H1 (cell line): ENCODE measurements at regions not wholly inside any gene's neighbourhood (a gene's known extent, or its start where the extent isn't known, plus 50 kb on each side); places are given as distances from the start of the nearest gene placed in this dataset.

ENCODE experiments used
- BCL11A ChIP-seq, 2 experiments: IDR thresholded peaks; one replicate each; pipeline ENCODE4 v1.6.1; 2011; ENCODE audit warnings: low read depth in 2 of 2, low read length in 2 of 2, mild to moderate bottlenecking in 2 of 2
- CTCF ChIP-seq, 3 experiments: IDR thresholded peaks; 1 replicate in 2 of 3; 2 replicates in 1 of 3; pipeline versions ENCODE4 v1.5.1 to v1.6.1; 2011; ENCODE audit warnings: low read length in 3 of 3, mild to moderate bottlenecking in 3 of 3, inconsistent platforms in 2 of 3, low read depth in 1 of 3, moderate library complexity in 1 of 3; ENCODE audit not compliant: insufficient read depth in 1 of 3; ENCODE audit errors: control extremely low read depth in 1 of 3
- E2F6 ChIP-seq: IDR thresholded peaks from 2 replicates; pipeline ENCODE4 v1.6.1; 2012; ENCODE audit warnings: inconsistent platforms
- EGR1 ChIP-seq: IDR thresholded peaks from 2 replicates; pipeline ENCODE4 v1.6.1; 2011; ENCODE audit warnings: low read depth, low read length, borderline replicate concordance
- EZH2 ChIP-seq: fragments of 200-600 bp; sonication (generic); IDR thresholded peaks from 2 replicates; pipeline ENCODE4 v1.7.1; 2012; ENCODE audit warnings: low read depth, mild to moderate bottlenecking, moderate library complexity, low read length, inconsistent platforms; ENCODE audit not compliant: severe bottlenecking
- GABPA ChIP-seq: IDR thresholded peaks from 2 replicates; pipeline ENCODE4 v1.6.1; 2011; ENCODE audit warnings: mild to moderate bottlenecking, low read length, moderate library complexity, borderline replicate concordance; ENCODE audit not compliant: insufficient read depth
- MAX ChIP-seq: IDR thresholded peaks from 2 replicates; pipeline ENCODE4 v1.6.1; 2012; ENCODE audit warnings: inconsistent platforms
- POLR2A ChIP-seq, 2 experiments: IDR thresholded peaks; 1 replicate in 1 of 2; 2 replicates in 1 of 2; pipeline ENCODE4 v1.6.1; 2011; ENCODE audit warnings: low read depth in 2 of 2, low read length in 2 of 2, mild to moderate bottlenecking in 2 of 2; ENCODE audit errors: control extremely low read depth in 1 of 2
- SP1 ChIP-seq: IDR thresholded peaks from 2 replicates; pipeline ENCODE4 v1.6.1; 2011; ENCODE audit warnings: low read depth, low read length
- TAF7 ChIP-seq: optimal IDR thresholded peaks from 2 replicates; pipeline ENCODE3; 2011; ENCODE audit warnings: low read depth, mild to moderate bottlenecking, inconsistent platforms, low read length, moderate library complexity, borderline replicate concordance
- YY1 ChIP-seq: IDR thresholded peaks from 2 replicates; pipeline ENCODE4 v1.6.1; 2011; ENCODE audit warnings: low read depth, mild to moderate bottlenecking, low read length

GRCh38 chr10:4623757-4624420 is 202.1 kb upstream of the AKR1E2 start:
- TF ChIP-seq CTCF (IDR thresholded peaks at IDR 0.05; ENCODE audit: control extremely low read depth in 1 of 3, insufficient read depth in 1 of 3, low read depth in 1 of 3, low read length in 3 of 3) (no peak), MAX (no peak), EZH2 (no peak), POLR2A (IDR thresholded peaks at IDR 0.05; ENCODE audit: control extremely low read depth in 1 of 2, low read depth in 2 of 2, low read length in 2 of 2) (no peak), BCL11A (IDR thresholded peaks at IDR 0.05; ENCODE audit: low read depth in 2 of 2, low read length in 2 of 2) (no peak), TAF7 (no peak), SP1 (no peak), GABPA (no peak), YY1 (no peak), EGR1 (no peak), E2F6 (no peak)
